HCT116 (cell line): ENCODE measurements at regions not wholly inside any gene's neighbourhood (a gene's known extent, or its start where the extent isn't known, plus 50 kb on each side); places are given as distances from the start of the nearest gene placed in this dataset.

Experiments
- ATAC-seq: fragments of 200-7000 bp; cut with Tn5 transposase; 2 replicates; pipeline ENCODE4 v1.9.1; 2020; ENCODE audit warnings: mild to moderate bottlenecking, moderate library complexity
- BruUV-seq: library from RNA; stranded (reverse); fragments of 400-500 nt; replicated peaks from 2 replicates; lab custom pipeline; 2021; lab: Mats Ljungman, UMichigan
- CTCF ChIA-PET: fragments of 300-600 bp; sonication (Branson Sonifier 250); formaldehyde crosslinking; loops from one replicate; lab custom pipeline; 2021; ENCODE audit warnings: antibody characterized with exemption; lab: Charles Lee
- POLR2A ChIA-PET: fragments of 300-600, 350-600 bp; sonication (Branson Sonifier 250); formaldehyde crosslinking; loops from one replicate; lab custom pipeline; 2021; ENCODE audit warnings: antibody characterized with exemption; lab: Charles Lee
- RAD21 ChIA-PET, 2 experiments: fragments of 300-600 bp; sonication (Branson Sonifier 250); formaldehyde crosslinking; loops; one replicate each; lab custom pipeline; 2023; ENCODE audit warnings: low total read pairs in 2 of 2; ENCODE audit not compliant: uncharacterized antibody in 2 of 2, unreplicated experiment in 2 of 2, low non-redundant PET in 1 of 2; lab: Charles Lee
- DNase-seq: peaks from one replicate; pipeline ENCODE4 v3.0.0-alpha.2; 2010; ENCODE audit warnings: low read depth, low spot score
- H2AFZ ChIP-seq: fragments of 200-600 bp; shearing (Covaris generic), sonication (generic); 2 replicates; pipeline ENCODE4 v1.6.1; 2017; ENCODE audit warnings: low read depth, mixed run types, mixed read lengths, antibody characterized with exemption, low read length; ENCODE audit not compliant: poor library complexity, severe bottlenecking
- H3K27ac ChIP-seq: 2 replicates; pipeline ENCODE4 v1.5.1; 2012; ENCODE audit warnings: low read depth, low read length
- H3K27me3 ChIP-seq: fragments of 200-600 bp; sonication (generic); 2 replicates; pipeline ENCODE4 v1.6.1; 2016; ENCODE audit warnings: mixed run types, low read length, mixed read lengths; ENCODE audit not compliant: insufficient read depth
- H3K36me3 ChIP-seq, 2 experiments: fragments of 200-500 bp in 1 of 2; fragments of 200-600 bp in 1 of 2; sonication (Bioruptor generic) in 1 of 2; sonication (generic) in 1 of 2; 2 replicates each; pipeline versions ENCODE4 v1.5.1 to v1.6.1; 2014 to 2016; ENCODE audit warnings: low read length in 2 of 2, inconsistent platforms in 1 of 2, mixed read lengths in 1 of 2, mixed run types in 1 of 2; ENCODE audit not compliant: insufficient read depth in 2 of 2, control insufficient read depth in 1 of 2
- H3K4me1 ChIP-seq, 2 experiments: fragments of 200-600 bp in 1 of 2; sonication (generic) in 1 of 2; 2 replicates each; pipeline versions ENCODE4 v1.5.1 to v1.6.1; 2012 to 2017; ENCODE audit warnings: low read length in 2 of 2, inconsistent platforms in 1 of 2, mild to moderate bottlenecking in 1 of 2, mixed read lengths in 1 of 2, mixed run types in 1 of 2, moderate library complexity in 1 of 2; ENCODE audit not compliant: insufficient read depth in 2 of 2, control insufficient read depth in 1 of 2
- H3K4me2 ChIP-seq: fragments of 200-600 bp; sonication (generic); 2 replicates; pipeline ENCODE4 v1.6.1; 2017; ENCODE audit warnings: mixed run types, low read length, mixed read lengths
- H3K4me3 ChIP-seq, 2 experiments: fragments of 200-600 bp in 1 of 2; sonication (generic) in 1 of 2; replicated peaks in 1 of 2; 2 replicates each; pipeline ENCODE4 v1.5.1; 2011 to 2016; ENCODE audit warnings: low read length in 2 of 2, control low read depth in 1 of 2, low read depth in 1 of 2, mild to moderate bottlenecking in 1 of 2, mixed read lengths in 1 of 2, mixed run types in 1 of 2
- H3K79me2 ChIP-seq: fragments of 200-600 bp; sonication (generic); 2 replicates; pipeline ENCODE4 v1.6.1; 2017; ENCODE audit warnings: mild to moderate bottlenecking, mixed run types, low read length, moderate library complexity, mixed read lengths; ENCODE audit not compliant: insufficient read depth
- H3K9ac ChIP-seq: fragments of 200-600 bp; sonication (generic); 2 replicates; pipeline ENCODE4 v1.6.1; 2016; ENCODE audit warnings: low read length, mixed read lengths
- H3K9me2 ChIP-seq: fragments of 200-600 bp; sonication (generic), shearing (Covaris generic); 2 replicates; pipeline ENCODE4 v1.6.1; 2017; ENCODE audit warnings: mixed run types, mild to moderate bottlenecking, moderate library complexity; ENCODE audit not compliant: insufficient read depth
- H3K9me3 ChIP-seq, 2 experiments: fragments of 200-500 bp in 1 of 2; fragments of 200-600 bp in 1 of 2; sonication (Bioruptor generic) in 1 of 2; sonication (generic) in 1 of 2; 2 replicates each; pipeline ENCODE4 v1.6.1; 2014 to 2017; ENCODE audit warnings: low read length in 2 of 2, mixed read lengths in 2 of 2, inconsistent platforms in 1 of 2, low read depth in 1 of 2, mild to moderate bottlenecking in 1 of 2, mixed run types in 1 of 2, moderate library complexity in 1 of 2; ENCODE audit not compliant: control insufficient read depth in 1 of 2, insufficient read depth in 1 of 2
- H4K20me1 ChIP-seq: fragments of 200-600 bp; sonication (generic), shearing (Covaris generic); 2 replicates; pipeline ENCODE4 v1.6.1; 2017; ENCODE audit warnings: mixed run types, mild to moderate bottlenecking, moderate library complexity; ENCODE audit not compliant: insufficient read depth
- ATF3 ChIP-seq: IDR thresholded peaks from 2 replicates; pipeline ENCODE4 v1.6.1; 2012
- CEBPB ChIP-seq: IDR thresholded peaks from 2 replicates; pipeline ENCODE4 v1.6.1; 2012; ENCODE audit warnings: low read depth
- CTCF ChIP-seq, 3 experiments: fragments of 200-600 bp in 1 of 3; sonication (generic) in 1 of 3; IDR thresholded peaks in 2 of 3; conservative IDR thresholded peaks in 1 of 3; 2 replicates each; pipeline ENCODE4 v1.5.1; 2012 to 2017; ENCODE audit warnings: low read depth in 2 of 3, low read length in 2 of 3, antibody characterized with exemption in 1 of 3, borderline replicate concordance in 1 of 3, control low read depth in 1 of 3, mild to moderate bottlenecking in 1 of 3, mixed read lengths in 1 of 3, mixed run types in 1 of 3, moderate library complexity in 1 of 3; ENCODE audit not compliant: insufficient read depth in 1 of 3
- EGR1 ChIP-seq: IDR thresholded peaks from 2 replicates; pipeline ENCODE4 v1.6.1; 2012; ENCODE audit warnings: low read depth
- EZH2 ChIP-seq: fragments of 200-600 bp; sonication (generic); IDR thresholded peaks from 2 replicates; pipeline ENCODE4 v1.6.1; 2017; ENCODE audit warnings: antibody characterized with exemption, mixed run types
- EZH2phosphoT487 ChIP-seq: fragments of 200-600 bp; IDR thresholded peaks from 2 replicates; pipeline ENCODE4 v1.6.1; 2018; ENCODE audit warnings: antibody characterized with exemption, borderline replicate concordance
- JUND ChIP-seq: IDR thresholded peaks from 2 replicates; pipeline ENCODE4 v1.6.1; 2012
- MAX ChIP-seq: IDR thresholded peaks from 2 replicates; pipeline ENCODE4 v1.6.1; 2012
- POLR2AphosphoS5 ChIP-seq: IDR thresholded peaks from 2 replicates; pipeline ENCODE4 v1.6.1; 2011; ENCODE audit warnings: mild to moderate bottlenecking, low read depth, low read length, moderate library complexity
- RAD21 ChIP-seq: IDR thresholded peaks from 2 replicates; pipeline ENCODE4 v1.6.1; 2012; ENCODE audit warnings: low read depth, mild to moderate bottlenecking
- REST ChIP-seq: IDR thresholded peaks from 2 replicates; pipeline ENCODE4 v1.6.1; 2012; ENCODE audit warnings: low read depth
- SP1 ChIP-seq: IDR thresholded peaks from 2 replicates; pipeline ENCODE4 v1.6.1; 2012; ENCODE audit warnings: low read depth
- SRF ChIP-seq: IDR thresholded peaks from 2 replicates; pipeline ENCODE4 v1.6.1; 2012; ENCODE audit warnings: low read depth
- TCF7L2 ChIP-seq: IDR thresholded peaks from 2 replicates; pipeline ENCODE4 v1.7.0; 2011; ENCODE audit warnings: borderline replicate concordance, inconsistent platforms; ENCODE audit not compliant: insufficient read depth, insufficient read length; ENCODE audit errors: extremely low read depth
- YY1 ChIP-seq: IDR thresholded peaks from 2 replicates; pipeline ENCODE4 v1.6.1; 2011; ENCODE audit warnings: low read length, low read depth, moderate library complexity, mild to moderate bottlenecking; ENCODE audit not compliant: insufficient replicate concordance; ENCODE audit errors: extremely low read depth
- ZBTB33 ChIP-seq: IDR thresholded peaks from 2 replicates; pipeline ENCODE4 v1.6.1; 2011; ENCODE audit warnings: mild to moderate bottlenecking, low read length, moderate library complexity; ENCODE audit not compliant: insufficient replicate concordance; ENCODE audit errors: extremely low read depth
- ZFX ChIP-seq: fragments of 450-650 bp; IDR thresholded peaks from 2 replicates; pipeline ENCODE4 v1.6.1; 2017
- intact Hi-C: fragments of 100-400 bp; cut with micrococcal nuclease; formaldehyde crosslinking; loops from 2 replicates; pipeline ENCODE4 v1.10.0; 2022

DNA sequence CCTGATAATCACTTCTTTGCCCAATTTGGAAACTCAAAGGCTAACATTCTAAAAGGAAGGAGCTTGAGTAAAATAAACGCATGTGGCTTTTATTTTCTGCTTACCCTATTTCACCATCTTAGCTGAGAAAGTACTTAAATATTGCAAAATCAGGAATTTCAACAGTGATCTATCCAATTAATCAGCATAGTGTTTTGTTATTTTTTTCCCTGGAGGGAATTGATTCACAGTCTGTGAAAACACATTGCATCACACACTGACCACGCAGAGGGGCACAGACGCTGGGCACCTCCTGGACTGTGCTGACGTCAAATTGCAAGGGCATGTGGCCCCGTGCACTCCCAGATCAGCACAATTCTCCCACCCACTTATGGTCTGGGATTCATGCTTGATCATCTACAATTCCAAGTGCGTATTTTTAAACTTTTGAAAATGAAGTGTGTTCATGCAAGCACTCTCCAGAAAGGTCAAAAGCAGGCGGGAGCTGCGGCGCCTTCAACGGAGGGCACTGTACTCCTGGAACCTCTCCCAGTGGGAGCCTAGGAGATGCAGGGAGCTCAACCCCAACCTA lies 320.6 kb upstream of the PPARGC1A start (continued):
- TF ChIP-seq CTCF (IDR thresholded peaks at IDR 0.05 in 2 of 3, conservative IDR thresholded peaks at IDR 0.05 in 1 of 3; ENCODE audit: borderline replicate concordance in 1 of 3, insufficient read depth in 1 of 3, low read depth in 2 of 3, low read length in 2 of 3), result no peak

DNA sequence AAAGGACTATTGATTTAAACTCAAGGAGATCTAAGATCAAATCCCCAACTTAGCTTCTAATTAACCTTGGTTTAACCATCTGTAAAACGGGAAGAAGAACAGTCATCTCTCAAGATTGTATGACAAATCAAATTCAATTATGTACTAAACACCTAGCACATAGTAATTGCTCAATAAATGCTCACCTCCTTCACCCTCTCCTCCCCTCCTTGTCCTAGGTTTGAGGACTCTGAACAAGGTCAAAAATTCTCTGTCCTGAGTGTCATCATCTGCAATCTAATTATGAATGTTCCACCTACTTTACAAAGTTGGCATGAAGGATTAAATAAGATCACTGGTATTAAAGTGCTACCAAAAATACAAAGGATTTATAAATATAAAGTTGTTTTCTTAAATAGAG lies 320.1 kb upstream of the PPARGC1A start:
- Histone ChIP-seq H3K9me3 (peaks cover 0 to 3% of the 10 kb centered on the region in 2 experiments; a peak in 1 of 4 replicates), H3K36me3 (no peaks in the 10 kb centered on the region), H4K20me1 (no peaks in the 10 kb centered on the region), H3K4me2 (no peak overlapping the region), H3K4me3 (no peak overlapping the region), H2AFZ (no peak overlapping the region), H3K9me2 (no peaks in the 10 kb centered on the region), H3K9ac (no peak overlapping the region), H3K4me1 (no peaks in the 10 kb centered on the region), H3K27me3 (no peaks in the 10 kb centered on the region), H3K79me2 (no peaks in the 10 kb centered on the region), H3K27ac (no peak overlapping the region)
- TF ChIP-seq ATF3 (no peak), EGR1 (no peak), SRF (no peak), REST (no peak), JUND (no peak), MAX (no peak), YY1 (no peak), RAD21 (no peak), EZH2phosphoT487 (no peak), EZH2 (no peak), ZBTB33 (no peak), TCF7L2 (no peak), POLR2AphosphoS5 (no peak), CEBPB (no peak), SP1 (no peak), ZFX (no peak)
- ATAC-seq (no peak), DNase-seq (no peak)
- ChIA-PET POLR2A (no interaction called here), CTCF (no interaction called here), RAD21 (no interaction called here)
- intact Hi-C loops, result no loop called here
- no TSS peak for BruUV-seq
